Subcutaneous abdominal adipose tissue (tissue), 5 donors: ENCODE measurements at regions not wholly inside any gene's neighbourhood (a gene's known extent, or its start where the extent isn't known, plus 50 kb on each side); places are given as distances from the start of the nearest gene placed in this dataset.

ENCODE experiments used
- H3K27ac ChIP-seq: one replicate; pipeline ENCODE4 v1.7.0; 2013; ENCODE audit warnings: low read depth, mild to moderate bottlenecking, inconsistent platforms, low read length, moderate library complexity
- H3K27me3 ChIP-seq, 5 donors: one replicate each; pipeline ENCODE4 v1.7.0; 2013; ENCODE audit warnings: low read length in 5 of 5, inconsistent platforms in 1 of 5; ENCODE audit not compliant: control insufficient read depth in 5 of 5, insufficient read depth in 4 of 5
- H3K36me3 ChIP-seq, 5 donors: one replicate each; pipeline ENCODE4 v1.7.0; 2013; ENCODE audit warnings: low read length in 5 of 5; ENCODE audit not compliant: control insufficient read depth in 5 of 5, insufficient read depth in 5 of 5
- H3K4me1 ChIP-seq, 5 donors: one replicate each; pipeline ENCODE4 v1.7.0; 2013; ENCODE audit warnings: low read length in 5 of 5, mild to moderate bottlenecking in 3 of 5, moderate library complexity in 1 of 5; ENCODE audit not compliant: control insufficient read depth in 5 of 5, insufficient read depth in 5 of 5
- H3K4me3 ChIP-seq, 5 donors: one replicate each; pipeline ENCODE4 v1.7.0; 2013; ENCODE audit warnings: low read length in 5 of 5, low read depth in 1 of 5
- H3K9ac ChIP-seq, 5 donors: one replicate each; pipeline ENCODE4 v1.7.0; 2013; ENCODE audit warnings: low read length in 5 of 5, mild to moderate bottlenecking in 4 of 5, moderate library complexity in 3 of 5
- H3K9me3 ChIP-seq, 5 donors: one replicate each; pipeline ENCODE4 v1.7.0; 2013; ENCODE audit warnings: low read length in 5 of 5; ENCODE audit not compliant: control insufficient read depth in 5 of 5
- donor health status: healthy.
- donor health status: healthy.
- donor health status: healthy.
- donor health status: healthy.
- donor health status: healthy.

DNA sequence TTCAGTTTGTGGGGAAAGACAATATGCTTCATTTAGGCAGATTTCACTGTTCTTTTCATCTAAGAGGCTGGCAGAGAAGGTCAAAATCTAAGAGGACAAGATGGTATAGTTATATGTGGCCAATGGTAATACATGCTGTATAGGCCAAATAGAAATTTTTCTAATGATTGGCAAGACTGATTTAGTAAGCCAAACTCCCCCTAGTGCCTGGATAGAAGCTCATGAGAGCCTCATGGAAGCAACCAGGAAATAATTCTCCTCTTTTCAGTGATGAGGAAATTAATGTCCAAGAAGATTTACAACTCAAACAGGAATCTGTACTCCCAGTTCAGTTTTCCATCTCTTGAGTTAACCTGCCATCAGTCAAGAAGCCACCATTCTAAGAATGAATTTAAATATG lies 253.6 kb upstream of the PHF14 start:
- Histone ChIP-seq H3K9ac (no peak overlapping the region), H3K27me3 (no peaks in the 10 kb centered on the region), H3K4me3 (no peak overlapping the region), H3K4me1 (no peaks in the 10 kb centered on the region), H3K9me3 (no peaks in the 10 kb centered on the region), H3K27ac (no peak overlapping the region), H3K36me3 (no peaks in the 10 kb centered on the region)

DNA sequence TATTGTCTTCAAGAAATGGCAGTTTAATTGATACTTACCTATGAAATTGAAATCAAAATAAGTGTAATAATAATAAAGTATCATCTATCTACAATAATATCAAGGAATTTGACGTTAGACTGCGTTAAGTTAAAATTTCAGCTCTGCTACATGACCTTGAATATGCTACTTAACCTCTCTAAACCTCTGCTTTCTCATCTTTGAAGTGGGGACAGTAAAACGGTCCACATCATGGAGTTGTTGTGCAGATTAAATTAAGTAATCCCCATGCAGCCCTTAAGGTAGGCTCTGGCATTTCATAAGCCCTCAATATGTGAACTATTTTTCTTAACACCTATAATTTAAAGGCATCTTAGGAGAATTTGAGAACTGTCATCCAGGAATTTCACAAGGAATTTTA lies 252.4 kb upstream of the PHF14 start:
- Histone ChIP-seq H3K4me3 (no peak overlapping the region), H3K27me3 (no peaks in the 10 kb centered on the region), H3K4me1 (no peaks in the 10 kb centered on the region), H3K36me3 (no peaks in the 10 kb centered on the region), H3K9me3 (no peaks in the 10 kb centered on the region), H3K27ac (no peak overlapping the region), H3K9ac (no peak overlapping the region)

DNA sequence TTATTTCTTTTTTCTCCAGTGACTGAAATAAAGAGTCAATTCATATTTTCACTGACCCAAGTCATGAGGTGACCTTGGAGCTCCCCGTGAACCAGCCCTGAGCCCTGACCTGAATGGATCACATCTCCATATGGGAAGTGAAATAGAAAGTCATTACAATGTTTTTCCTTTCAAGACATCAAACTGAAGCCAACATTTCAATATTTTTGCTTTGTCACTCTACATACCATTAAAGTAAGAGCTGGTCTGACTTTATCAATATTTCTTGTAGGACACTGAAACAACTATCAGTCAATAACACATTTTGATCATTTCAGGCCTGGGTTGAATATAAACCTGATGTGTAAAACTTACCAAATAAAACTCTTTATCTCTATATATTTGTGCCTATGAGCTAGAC lies 249.8 kb upstream of the PHF14 start:
- no peak overlapping the region for H3K9ac ChIP-seq
- no peak overlapping the region for H3K4me3 ChIP-seq
- H3K9me3 ChIP-seq = no peaks in the 10 kb centered on the region
- H3K27ac ChIP-seq = no peak overlapping the region
- no peaks in the 10 kb centered on the region for H3K36me3 ChIP-seq
- H3K27me3 ChIP-seq = no peaks in the 10 kb centered on the region
- H3K4me1 ChIP-seq = no peaks in the 10 kb centered on the region

GRCh38 chr7:10724449-10724848 lies 249.2 kb upstream of the PHF14 start:
- no peak overlapping the region for H3K9ac ChIP-seq
- no peaks in the 10 kb centered on the region for H3K36me3 ChIP-seq
- no peaks in the 10 kb centered on the region for H3K4me1 ChIP-seq
- H3K27me3 ChIP-seq = no peaks in the 10 kb centered on the region
- H3K27ac ChIP-seq = no peak overlapping the region
- no peak overlapping the region for H3K4me3 ChIP-seq
- no peaks in the 10 kb centered on the region for H3K9me3 ChIP-seq

GRCh38 chr7:10727636-10728035 lies 246.0 kb upstream of the PHF14 start:
- Histone ChIP-seq H3K27ac (no peak overlapping the region), H3K27me3 (no peaks in the 10 kb centered on the region), H3K9me3 (peaks cover 0 to 3% (median 0%) of the 10 kb centered on the region in 5 donors), H3K4me1 (no peaks in the 10 kb centered on the region), H3K4me3 (no peak overlapping the region), H3K9ac (no peak overlapping the region), H3K36me3 (no peaks in the 10 kb centered on the region)

DNA sequence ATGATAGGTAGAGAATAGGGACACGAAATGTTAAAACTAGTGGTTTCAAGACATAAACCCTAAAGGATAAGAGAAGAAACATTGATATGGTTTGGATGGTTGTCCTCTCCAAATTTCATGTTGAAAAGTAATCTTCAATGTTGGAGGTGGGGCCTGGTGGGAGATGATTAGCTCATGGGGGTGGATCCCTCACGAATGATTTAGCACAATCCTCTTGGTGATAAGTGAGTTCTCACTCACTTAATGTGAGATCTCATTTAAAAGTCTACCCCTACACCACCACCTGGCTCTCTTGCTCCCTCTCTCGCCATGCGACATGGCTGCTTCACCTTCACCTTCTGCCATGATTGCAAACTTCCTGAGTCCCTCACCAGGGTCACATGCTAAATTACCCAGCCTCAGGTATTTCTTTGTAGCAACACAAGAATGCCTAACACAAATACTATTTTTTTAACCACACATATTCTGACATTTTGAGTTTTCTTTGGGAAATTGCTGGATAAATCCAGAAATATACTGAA lies 242.4 kb upstream of the PHF14 start:
- Histone ChIP-seq H3K27ac (no peak overlapping the region), H3K9me3 (peaks cover 0 to 3% (median 0%) of the 10 kb centered on the region in 5 donors), H3K9ac (no peak overlapping the region), H3K36me3 (no peaks in the 10 kb centered on the region), H3K4me1 (no peaks in the 10 kb centered on the region), H3K27me3 (no peaks in the 10 kb centered on the region), H3K4me3 (no peak overlapping the region)

DNA sequence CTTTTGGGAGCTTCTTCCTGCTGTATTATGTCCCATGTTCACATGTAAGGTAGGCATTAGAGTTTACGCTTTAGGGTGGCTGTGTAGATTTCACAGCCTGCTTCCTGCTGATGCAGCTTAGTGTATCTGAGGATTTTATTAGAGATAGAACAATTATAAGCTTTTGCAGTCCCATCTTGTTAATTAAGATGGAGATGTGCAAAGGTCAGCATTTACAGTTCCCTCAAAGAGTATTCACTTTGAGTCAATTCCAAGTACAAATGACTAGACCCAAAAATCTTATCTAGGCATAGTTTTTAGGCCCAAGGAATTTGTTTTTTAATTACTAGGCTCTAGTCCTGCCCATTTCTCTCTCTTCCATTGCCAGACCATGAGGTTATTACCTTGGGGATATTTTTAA lies 239.9 kb upstream of the PHF14 start:
- no peaks in the 10 kb centered on the region for H3K36me3 ChIP-seq
- H3K4me1 ChIP-seq = no peaks in the 10 kb centered on the region
- H3K4me3 ChIP-seq = no peak overlapping the region
- no peak overlapping the region for H3K9ac ChIP-seq
- H3K9me3 ChIP-seq = peaks cover 0 to 3% (median 0%) of the 10 kb centered on the region in 5 donors
- no peak overlapping the region for H3K27ac ChIP-seq
- no peaks in the 10 kb centered on the region for H3K27me3 ChIP-seq

DNA sequence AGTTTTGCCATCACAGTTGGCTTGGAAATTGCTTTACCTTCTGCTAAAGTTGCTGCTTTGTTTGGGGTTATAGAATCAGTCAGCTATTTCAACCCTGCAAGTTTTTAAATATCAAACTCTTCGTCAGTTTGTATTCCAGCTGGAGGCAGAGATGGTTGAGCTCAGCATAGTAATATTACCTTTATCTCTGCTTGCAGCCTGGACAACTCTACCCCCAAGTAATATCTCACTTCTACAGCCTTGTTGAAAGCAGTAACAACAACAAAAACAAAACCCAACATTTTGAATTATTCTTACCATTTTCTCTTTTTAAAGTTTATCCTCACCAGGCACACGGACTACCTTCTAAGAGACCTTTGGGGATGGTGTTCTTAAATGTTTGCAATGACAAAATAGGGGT lies 239.1 kb upstream of the PHF14 start:
- Histone ChIP-seq H3K36me3 (no peaks in the 10 kb centered on the region), H3K9ac (no peak overlapping the region), H3K27me3 (no peaks in the 10 kb centered on the region), H3K27ac (no peak overlapping the region), H3K4me1 (no peaks in the 10 kb centered on the region), H3K4me3 (no peak overlapping the region), H3K9me3 (peaks cover 0 to 3% (median 0%) of the 10 kb centered on the region in 5 donors)

- Histone ChIP-seq H3K36me3 (no peaks in the 10 kb centered on the region), H3K27me3 (no peaks in the 10 kb centered on the region), H3K9me3 (peaks cover 0 to 2% (median 0%) of the 10 kb centered on the region in 5 donors), H3K4me1 (no peaks in the 10 kb centered on the region), H3K4me3 (no peak overlapping the region), H3K27ac (no peak overlapping the region), H3K9ac (no peak overlapping the region)
Measured at GRCh38 chr7:10739401-10739800, 234.3 kb upstream of the PHF14 start.

- Histone ChIP-seq H3K27me3 (no peaks in the 10 kb centered on the region), H3K36me3 (no peaks in the 10 kb centered on the region), H3K9me3 (peaks cover 0 to 2% (median 0%) of the 10 kb centered on the region in 5 donors), H3K4me1 (no peaks in the 10 kb centered on the region), H3K4me3 (no peak overlapping the region), H3K9ac (no peak overlapping the region), H3K27ac (no peak overlapping the region)
Measured at GRCh38 chr7:10740805-10741204, 232.9 kb upstream of the PHF14 start.

GRCh38 chr7:10756981-10757380 lies 216.7 kb upstream of the PHF14 start:
- Histone ChIP-seq H3K27ac (no peak overlapping the region), H3K4me3 (no peak overlapping the region), H3K9ac (no peak overlapping the region), H3K36me3 (no peaks in the 10 kb centered on the region), H3K4me1 (no peaks in the 10 kb centered on the region), H3K27me3 (no peaks in the 10 kb centered on the region), H3K9me3 (peaks cover 5 to 28% (median 17%) of the 10 kb centered on the region in 5 donors)
